ENCODE measurements at regions not wholly inside any gene's neighbourhood (a gene's known extent, or its start where the extent isn't known, plus 50 kb on each side); places are given as distances from the start of the nearest gene placed in this dataset.

GRCh38 chr5:40356248-40356647, 323.5 kb upstream of the PTGER4 start:
- no peak for TF ChIP-seq CTCF (conservative IDR thresholded peaks at IDR 0.05)
- TF ChIP-seq ZFX (IDR thresholded peaks at IDR 0.05) = no peak
